ENCODE measurements at regions not wholly inside any gene's neighbourhood (a gene's known extent, or its start where the extent isn't known, plus 50 kb on each side); places are given as distances from the start of the nearest gene placed in this dataset.

- TF ChIP-seq CTCF (IDR thresholded peaks at IDR 0.05) (no peak), ZFX (IDR thresholded peaks at IDR 0.05; ENCODE audit: borderline replicate concordance) (no peak)
Observed at GRCh38 chr2:56109994-56110393, 73.8 kb upstream of the CCDC85A start.
